ENCODE measurements at regions not wholly inside any gene's neighbourhood (a gene's known extent, or its start where the extent isn't known, plus 50 kb on each side); places are given as distances from the start of the nearest gene placed in this dataset.
A peak's percentile ranks its signal among the peaks of the same experiment; 100 is the strongest.
"Not testable (repeated sequence)": the region's sequence is repeated elsewhere in the genome, so short reads cannot be mapped to it uniquely, and the experiment has no call there.

DNA sequence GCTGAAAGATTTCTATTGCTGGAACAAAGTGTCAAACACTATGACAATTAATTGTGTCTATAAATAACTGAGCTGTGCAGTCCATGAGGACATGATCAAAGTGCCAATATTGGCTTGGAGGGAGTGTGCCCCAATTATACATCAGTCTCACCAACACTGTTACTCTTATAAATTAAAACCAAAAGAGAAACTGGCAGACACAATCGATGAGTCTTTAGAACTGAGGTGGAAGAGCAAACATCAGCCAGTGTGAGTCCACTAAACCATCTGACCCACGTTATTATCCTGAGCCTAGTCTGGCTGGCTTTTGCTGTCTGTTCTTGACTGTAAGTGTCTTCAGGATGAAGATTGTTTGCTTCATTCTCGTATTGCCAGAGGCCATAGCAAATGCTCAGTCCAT is 98.9 kb downstream of the OLIG3 start:
- DNase-seq = no peak

DNA sequence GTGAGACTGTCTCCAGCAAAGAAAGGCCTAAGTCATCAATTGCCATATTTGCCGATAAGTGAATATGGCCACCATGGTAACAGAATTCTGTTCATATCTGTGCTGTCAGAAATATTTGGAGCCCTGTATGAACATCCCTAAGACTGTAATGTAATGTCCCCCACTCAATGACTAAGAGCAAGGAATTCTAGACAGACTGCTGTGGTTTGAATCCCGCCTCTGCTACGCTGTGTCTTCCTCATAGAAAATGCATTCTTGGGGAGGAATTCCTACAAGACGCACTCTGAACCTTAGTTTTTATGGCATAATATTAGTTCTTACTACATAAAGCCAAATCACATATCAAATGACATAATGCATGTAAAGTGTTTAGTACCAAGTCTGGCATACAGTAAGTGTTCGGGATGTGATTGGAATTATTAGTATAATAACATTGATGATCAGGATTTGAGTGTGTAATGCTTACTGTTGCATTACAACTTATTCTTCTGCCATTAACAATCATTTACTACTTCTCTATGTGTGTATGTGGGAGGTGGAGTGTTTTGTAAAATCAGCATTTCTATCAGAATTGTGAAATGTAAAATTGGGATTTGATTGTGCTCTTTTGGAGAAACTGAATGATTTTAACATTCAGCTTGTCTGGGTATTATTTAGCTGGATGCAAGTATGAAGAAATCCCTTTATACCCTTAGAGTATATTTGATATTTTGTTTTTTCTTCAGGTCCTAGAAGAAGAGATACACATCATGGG is 103.0 kb downstream of the OLIG3 start:
- DNase-seq = no peak

DNA sequence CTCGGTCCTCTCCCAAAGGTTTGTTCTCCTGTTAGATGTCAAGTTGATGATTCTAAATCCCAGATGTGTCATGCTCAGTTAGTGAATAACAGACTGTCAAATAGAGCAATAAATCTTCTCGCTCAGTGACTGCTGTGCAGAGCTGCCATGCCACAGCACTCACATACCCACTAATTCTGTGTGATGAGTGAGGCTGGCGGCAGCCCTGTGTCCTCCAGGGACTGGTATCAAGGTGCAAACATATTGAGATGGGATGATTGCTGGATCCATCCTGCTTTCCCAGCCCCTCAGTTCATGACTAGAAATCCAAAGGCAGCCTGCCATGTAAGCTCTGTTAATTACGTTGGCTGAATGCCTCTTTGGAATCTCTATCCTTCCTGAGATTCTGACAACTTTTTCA is 103.9 kb downstream of the OLIG3 start:
- DNase-seq = no peak

DNA sequence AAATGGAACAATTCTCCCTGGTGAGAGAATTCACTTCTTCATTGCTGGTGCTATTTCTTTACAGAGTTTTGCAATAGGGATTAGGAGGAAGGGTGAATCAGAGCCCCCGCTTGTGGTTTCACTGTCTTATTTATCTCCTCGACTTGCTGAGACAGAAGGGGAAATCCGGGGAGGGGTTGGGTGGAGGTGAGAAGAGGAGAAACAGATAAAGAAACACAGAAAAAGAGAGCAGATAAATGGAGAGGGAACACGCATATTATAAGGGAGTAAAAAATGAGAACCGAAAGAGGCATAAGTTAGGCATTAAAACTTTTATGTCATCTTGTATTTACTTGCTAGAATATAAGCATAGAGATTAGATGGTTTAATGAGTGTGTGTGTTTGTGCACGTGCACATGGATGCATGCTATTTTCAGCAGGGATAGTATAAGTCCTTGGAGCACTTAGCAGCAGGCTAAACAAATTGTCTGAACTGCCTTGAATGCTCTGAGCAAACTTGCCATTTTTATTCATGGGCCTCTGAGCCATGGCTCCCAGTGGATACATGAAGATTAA is 105.0 kb downstream of the OLIG3 start:
- peak; percentile 80 for DNase-seq

DNA sequence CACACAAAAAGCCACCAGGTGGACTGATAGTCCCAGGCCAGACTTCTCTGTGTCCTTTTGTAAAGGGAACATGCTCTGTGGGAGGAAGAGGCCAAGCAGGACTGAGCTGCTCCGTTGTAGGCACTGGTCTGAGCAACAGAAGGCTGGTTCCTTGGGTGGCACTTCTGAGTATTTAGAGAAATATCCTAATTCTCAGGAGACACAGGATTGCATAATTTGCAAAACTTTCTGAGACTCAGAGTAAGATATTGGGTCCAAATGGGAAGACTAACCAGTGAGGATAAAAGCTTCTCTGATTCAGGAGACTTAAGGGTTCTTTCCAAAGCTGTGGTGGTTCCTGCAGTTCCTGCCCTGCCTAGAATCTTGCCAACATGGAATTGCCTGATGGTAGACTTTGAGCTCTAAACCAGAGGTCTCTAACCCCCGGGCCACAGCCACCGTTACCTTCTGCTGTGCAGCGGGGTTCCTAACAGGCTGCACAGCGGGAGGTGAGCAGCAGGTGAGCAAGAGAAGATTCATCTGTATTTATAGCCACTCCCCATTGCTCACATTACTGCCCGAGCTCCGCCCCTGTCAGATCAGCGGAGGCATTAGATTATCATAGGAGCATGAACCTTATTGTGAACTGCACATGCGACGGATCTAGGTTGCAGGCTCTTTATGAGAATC is 107.0 kb downstream of the OLIG3 start:
- DNase-seq = no peak

DNA sequence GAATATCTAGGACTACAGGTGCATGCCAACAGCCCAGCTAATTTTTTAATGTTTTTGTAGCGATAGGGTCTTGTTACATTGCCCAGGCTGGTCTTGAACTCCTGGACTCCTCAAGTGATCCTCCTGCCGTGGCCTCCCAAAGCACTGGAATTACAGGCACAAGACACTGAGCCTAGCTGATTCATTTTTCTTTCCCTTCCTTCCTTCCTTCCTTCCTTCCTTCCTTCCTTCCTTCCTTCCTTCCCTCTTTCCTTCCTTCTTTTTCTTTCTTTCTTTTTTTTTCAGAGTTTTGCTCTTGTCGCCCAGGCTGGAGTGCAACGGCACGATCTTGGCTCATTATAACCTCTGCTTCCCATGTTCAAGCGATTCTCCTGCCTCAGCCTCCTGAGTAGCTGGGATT is 110.9 kb downstream of the OLIG3 start:
- DNase-seq = not testable (repeated sequence)

DNA sequence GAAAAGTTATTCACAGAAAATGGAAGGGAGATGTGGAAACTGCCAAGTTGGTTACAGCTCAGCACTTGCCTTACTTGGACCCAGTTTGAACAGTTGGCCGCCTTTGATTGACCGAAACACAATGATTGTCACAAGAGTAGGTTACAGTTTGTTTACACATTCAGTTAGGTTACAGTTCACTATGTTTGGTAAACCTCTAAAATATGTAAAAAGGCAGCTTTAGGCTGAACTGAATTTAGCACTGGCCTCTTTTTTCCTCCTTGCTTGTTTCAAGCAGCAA is 116.2 kb downstream of the OLIG3 start:
- no peak for DNase-seq

DNA sequence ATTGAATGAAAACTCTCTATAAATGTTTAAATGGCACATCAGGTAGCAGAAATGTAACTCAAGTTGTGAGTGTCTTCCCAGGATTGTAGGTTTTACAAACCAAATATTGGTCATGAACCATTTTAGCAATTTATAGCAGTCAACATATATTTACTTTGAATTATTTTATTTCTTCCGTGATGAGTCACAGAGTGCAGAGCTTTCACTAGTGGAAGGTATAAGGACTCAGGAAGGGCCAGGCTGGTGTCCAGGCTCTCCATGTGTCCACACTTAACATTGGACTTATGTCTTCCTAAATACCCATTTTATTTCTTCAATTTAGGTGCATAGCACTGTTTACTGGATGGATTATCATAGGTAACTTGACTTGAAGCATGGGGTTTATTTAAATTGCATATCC is 120.9 kb downstream of the OLIG3 start:
- no peak for DNase-seq

DNA sequence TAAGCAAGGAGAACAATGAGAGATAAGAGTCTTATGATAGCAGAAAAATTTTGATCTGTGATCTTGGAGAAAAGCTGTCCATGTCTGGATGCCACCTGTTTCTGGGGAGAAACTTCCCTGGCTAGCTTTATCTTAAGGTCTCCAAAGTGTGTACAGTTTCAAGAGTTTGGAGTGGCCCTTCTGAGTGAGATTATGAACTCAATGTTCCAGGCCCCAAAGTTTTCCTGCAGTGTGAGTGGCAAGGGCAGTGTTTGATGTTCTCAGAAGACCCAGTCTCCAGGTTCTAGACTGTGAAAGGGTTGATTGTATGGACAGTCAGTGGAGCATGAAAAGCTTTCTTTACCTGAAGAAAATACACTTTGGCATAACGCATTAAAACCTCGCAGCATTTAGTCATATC is 121.7 kb downstream of the OLIG3 start:
- DNase-seq = no peak

DNA sequence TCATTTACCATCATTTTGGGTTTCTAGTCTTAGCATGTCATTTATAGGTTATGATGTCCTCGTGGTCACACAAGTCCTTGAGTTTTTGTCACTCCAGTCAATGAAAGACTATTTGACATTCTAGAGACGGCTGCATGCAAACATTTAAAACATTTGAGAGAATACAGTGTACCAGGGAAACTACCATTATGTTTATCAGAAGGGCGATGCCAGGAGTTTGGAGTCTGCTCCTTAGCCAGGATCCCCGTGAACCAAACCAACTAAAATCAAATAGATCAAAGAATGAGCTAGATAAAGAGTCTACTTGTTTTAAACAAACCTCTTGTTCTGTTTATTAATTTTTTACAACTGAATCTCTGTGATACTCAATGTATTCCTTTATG is 122.6 kb downstream of the OLIG3 start:
- no peak for DNase-seq

DNA sequence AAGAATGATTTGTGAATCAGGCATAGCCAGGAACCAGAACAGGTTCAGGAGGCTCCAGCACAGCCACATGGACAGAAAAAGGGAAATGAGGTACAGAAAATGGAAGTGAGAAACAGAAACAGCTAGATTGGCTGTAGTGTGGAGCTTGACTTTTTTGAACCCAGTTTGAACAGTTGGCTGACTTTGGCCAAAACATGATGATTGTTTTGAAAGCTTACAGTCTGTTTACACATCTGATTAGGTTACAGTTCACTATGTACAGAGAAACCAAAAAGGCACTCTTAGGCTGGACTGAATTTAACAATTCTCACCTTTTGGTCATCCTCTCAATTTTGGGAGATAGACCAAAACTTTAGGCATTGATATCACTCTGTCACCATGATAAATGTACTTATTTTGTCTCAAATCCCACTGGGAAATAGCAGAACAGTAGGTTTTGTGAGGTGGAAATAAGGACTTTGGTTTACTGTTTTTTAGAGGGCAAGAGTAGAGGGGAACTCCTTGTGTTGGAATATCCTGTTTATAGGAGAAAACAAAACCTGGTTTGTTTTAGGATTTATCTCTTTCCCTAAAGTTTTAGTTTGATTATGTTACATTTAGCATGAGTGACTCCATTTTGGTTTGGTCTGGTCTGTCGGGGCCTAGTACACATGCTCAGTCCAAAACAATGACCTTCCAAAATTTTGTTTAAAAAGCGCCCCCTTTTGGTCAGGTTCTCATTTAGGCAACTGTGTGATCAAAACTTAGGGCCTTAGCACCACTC is 123.1 kb downstream of the OLIG3 start:
- no peak for DNase-seq

DNA sequence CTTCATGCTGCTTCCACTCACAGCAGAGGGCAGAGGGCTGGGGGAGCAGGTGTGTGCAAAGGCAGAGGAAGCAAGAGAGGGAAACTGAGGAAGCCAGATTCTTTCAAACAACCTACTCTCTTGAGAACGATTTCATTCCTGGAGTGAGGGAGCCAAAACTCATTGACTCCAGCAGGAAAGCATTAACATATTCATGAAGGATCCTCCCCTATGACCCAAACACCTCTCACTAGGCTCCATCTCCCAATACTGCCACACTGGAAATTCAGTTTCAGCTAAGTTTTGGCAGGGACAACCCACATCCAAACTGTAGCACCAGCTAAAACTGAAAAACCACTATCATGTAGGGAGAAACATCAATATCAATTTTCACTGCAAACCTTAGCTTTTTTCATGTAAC is 125.1 kb downstream of the OLIG3 start:
- DNase-seq = no peak

DNA sequence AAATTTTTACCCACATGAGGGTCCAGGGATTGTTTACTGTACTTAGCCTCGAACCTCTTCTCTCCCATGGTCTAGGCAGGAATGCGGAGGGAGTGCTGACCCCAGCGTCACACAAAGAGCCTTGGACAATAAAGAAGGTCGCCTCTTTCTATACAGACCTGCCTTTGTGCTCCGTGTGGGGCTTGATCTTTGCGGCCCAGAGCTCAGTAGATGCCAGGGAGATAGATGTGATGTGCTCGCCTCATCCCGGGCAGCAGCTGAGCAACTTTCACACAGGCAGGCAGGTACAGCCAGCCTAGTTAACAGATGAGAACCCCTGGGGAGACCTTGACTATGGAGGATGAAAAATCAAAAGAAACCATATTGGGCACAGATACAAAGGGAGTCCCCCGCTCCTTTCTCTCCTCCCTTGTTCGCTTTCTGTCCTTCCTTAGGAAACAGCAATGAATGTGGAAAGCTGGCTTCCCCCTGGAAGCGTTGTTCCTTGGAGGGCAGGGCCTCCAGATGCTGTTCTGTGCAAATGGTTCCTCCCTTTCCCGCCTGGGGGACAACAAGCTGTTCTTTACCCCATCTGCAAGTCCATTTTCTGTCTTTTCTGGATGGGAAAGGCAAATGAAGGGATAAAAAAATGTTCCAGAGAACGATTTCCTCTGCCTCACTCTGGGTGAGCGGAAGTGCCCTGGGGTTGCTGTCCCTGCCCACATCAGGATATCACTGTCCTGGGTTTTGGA is 128.3 kb downstream of the OLIG3 start:
- no peak for DNase-seq

DNA sequence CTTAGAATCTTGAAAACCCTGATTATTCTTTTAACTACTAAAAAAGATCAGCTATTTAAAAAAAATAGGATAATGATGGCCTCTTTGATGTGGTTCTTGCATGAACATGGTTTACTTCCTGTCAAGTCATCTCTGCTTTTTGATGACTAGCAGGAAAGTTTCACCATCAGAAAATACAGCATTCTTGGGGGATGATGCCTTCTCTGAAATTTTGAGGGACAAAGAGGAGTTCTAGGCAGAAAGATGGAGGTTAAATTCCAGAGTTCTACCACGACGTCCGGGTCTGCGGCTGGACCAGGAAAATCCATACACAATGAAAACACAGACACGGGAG is 130.4 kb downstream of the OLIG3 start:
- no peak for DNase-seq

DNA sequence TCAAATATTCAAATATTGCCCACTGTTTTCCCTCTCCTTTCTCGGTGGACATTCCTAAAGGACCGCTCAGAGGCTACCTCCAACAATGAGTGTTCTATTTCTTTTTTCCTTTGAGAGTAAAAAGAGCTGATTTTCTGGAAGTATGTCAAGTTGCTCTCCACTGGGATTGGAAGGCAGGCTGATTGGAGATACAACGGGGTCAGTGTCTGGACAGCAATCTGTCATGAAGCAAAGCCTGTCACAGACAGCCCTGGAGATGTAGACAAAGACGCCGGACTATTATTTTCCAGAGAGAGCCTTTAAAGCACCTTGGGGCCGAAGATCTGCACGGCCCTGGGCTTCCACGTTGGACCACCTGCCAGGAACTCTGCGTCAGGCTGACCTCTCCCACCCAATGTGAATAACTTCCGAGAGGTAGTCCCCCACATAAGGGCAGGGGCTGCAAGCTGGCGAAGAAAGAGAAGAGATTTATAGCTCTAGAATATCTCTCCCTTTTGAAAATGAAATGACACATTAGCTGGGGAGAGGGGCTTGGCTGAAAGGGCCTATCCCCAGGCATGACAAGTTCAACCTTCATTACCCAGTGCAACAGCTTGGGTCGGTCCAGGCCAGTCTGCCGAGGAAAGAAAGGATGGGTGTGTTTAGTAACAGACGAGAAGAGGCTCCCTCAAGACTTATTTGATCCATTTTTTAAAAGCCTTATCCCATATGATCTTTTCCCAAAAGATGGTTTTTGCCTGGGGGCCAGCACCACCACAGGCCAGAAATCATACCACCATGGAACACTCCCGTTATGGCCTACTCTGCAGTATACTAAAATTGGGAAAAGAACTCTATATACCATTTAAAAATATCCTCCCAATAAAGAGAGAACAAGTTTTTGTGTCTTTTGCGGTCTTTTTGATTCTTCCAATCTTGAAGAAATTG is 131.1 kb downstream of the OLIG3 start:
- no peak for DNase-seq

DNA sequence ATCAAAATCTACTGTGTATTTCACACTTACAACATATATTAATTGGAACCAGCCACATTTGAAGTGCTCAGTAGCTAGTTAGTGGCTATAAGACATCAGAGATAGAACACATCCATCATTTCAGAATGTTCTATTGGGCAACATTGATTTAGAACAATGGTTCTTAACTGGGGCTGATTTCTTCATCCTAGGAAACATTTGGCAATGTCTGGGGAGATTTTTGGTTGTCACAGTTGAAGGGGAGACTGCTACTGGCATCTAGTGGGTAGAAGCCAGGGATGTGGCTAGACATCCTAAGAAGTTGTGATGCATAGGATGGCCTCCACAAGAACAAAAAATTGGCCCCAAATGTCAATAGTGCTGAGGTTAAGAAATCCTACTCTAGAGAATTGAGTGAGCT is 132.5 kb downstream of the OLIG3 start:
- no peak for DNase-seq

DNA sequence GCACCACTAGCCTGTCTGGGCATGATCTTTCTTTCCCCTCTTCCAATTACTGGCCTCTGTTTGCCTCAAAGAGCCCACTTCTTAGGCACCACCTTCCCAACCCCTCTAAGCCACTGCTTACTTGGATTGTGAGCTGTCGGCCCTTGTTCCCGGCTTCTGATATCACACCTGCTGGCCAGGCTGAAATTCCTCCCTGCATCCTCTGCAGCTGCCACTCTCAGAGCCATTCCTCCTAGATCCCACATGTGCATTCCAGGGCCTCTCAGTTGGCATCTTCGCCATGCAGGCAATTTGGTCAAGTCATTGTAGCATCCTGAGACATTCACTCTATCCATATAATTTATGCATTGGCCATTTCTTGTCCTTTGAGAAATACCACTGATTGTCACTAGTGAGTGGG is 135.9 kb downstream of the OLIG3 start:
- no peak for DNase-seq

DNA sequence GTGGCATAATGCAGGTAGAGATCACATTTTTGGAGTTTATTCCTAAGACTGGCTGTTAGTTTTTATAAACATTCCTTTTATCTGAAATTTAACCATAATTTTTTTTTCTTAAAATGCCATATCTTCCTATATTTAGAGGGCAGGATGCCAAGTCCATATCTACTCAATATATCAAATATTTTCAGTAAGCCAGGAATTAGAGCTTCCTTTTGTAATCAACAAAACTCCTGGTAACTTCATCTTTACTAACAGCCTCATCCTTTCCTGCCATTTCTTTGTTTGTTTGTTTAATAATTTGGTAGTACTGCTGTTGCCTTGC is 136.3 kb downstream of the OLIG3 start:
- no peak for DNase-seq

DNA sequence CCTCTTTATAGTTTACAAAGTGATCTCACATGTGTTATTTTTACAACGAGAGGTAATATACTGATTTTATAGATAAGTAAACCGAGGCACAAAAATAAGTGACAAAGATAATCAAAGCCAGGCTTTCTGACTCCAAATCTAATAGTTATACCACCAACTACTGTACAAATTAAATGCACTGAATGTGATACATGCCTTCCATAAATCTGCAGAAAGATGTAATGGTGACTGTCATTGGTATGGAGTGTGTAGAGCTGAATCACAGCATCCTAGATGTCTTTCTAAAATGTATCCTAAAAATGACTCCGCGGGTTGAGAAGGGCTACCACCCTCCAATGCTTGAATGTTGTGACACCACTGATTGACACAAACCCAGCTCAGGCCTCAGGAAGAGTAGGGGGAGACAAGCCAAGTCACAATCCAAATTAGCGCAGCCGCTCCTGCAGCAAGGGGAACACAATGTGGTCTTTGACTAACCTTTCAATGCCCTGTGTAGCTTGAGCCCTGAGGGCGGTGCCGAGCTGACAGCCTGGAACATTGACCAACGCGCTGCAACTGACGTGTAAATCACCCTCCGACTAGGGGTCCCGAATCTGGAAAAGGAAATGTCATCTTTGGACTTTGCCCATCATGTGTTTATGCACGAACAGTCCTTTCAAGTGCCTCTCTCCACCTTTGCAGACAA is 136.8 kb downstream of the OLIG3 start:
- no peak for DNase-seq

DNA sequence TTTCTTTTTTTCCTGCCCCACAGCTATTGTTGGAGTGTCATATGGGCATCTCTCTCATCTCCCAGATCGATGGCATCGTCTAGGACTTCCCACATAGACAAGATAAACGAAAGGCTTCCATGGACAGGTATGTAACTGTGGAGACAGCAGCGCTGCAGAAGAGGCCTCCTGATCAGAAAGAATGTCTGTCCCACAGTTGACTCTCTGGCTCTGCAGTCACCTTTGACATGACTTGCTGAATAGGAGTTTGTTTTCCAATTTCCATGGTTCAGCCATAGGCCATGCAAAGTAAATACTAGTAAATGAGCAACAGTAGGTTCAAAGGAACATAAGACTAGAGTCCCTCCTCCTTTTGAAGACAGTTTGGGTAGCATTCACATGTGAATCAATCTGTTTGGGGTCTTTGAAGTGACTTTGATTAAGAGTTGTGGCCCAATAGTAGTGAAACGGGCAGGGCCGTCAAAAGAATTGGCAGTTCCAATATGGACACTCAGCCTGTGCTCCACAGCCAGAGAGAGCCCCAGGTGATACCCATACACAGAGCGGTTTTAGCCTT is 134.7 kb upstream of the IFNGR1 start:
- no peak for DNase-seq

DNA sequence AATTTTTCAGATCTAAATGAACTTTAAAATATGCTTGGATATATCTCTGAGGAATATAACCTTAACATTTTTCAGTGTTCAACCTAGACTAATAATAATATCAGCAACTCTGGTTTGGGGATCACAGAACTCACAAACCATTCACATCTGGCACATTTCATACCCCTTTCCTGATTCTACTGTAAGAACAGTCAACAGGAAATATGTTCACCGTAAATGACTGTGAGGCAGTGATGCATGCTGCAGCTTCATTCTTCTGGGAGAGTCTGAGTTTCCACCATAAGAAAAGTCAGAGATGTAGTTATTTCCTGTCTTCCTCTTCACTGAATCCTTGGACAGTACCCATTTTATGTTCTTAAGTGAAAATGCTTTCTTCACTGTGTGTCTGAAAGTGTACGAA is 134.2 kb upstream of the IFNGR1 start:
- DNase-seq = no peak

DNA sequence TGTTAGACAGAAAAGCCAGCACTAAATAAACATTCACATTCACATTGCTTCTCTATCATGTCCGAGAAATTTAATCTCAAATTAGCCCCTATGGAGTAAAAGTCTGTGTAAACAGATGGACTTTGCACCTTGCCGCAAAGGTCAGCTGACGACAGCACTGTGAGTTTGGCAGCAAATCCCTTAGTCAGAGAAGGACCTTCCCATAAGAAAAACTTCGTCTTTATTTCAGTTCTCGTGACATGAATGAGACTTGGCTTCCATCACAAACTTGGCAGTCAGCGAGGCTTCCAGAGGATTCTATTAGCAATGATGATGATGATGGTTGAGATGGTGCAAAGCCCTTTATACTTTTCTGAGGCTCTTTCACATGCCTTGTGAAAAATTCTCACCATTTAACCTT is 133.7 kb upstream of the IFNGR1 start:
- no peak for DNase-seq
